Activated T-cell treated with anti-CD3 and anti-CD28 coated beads for 1 hour (primary cell): ENCODE measurements at regions not wholly inside any gene's neighbourhood (a gene's known extent, or its start where the extent isn't known, plus 50 kb on each side); places are given as distances from the start of the nearest gene placed in this dataset.
"Not testable (repeated sequence)": the region's sequence is repeated elsewhere in the genome, so short reads cannot be mapped to it uniquely, and the experiment has no call there.

ENCODE experiments used
- DNase-seq: peaks from one replicate; pipeline ENCODE4 v3.0.0-alpha.2; 2020; ENCODE audit warnings: low read depth

DNA sequence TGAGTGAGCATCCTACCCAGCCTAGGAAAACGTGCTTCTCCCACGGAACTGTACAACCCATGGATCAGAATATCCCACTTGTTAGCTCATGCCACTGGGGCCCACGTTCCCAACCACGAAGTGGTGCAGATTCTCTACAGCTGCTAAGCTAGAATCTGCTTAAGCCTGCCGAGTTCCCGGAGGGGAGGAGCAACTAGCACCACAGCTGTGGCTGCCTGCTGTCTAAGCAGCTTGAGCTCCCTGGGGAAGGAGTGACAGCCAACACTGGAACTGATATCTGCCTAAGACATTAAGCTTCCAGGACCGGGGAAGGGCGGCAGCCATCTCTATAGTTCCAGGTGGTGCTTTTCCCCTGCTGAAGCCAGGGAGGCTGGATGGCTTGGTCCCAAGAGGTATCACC is 334.7 kb upstream of the CHRM2 start:
- DNase-seq: no peak

DNA sequence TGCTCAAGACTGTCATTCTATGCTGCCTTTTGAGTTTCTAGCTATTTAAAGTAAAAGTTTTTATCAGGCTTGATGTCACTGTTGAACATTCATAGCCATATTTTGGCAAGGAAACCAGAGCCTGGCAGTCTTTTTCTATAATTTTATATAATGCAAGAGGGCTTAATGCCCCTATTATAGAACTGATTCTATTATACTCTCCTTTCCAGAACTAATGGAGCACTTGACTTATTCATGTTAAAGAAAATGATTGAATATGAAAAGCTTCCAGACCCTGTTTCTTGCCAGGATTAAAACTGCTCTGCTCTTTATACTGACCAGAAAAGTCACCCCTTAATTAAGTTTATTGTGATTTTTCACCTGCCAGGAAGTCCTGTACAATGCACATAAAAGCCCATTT is 337.6 kb upstream of the CHRM2 start:
- no peak for DNase-seq

DNA sequence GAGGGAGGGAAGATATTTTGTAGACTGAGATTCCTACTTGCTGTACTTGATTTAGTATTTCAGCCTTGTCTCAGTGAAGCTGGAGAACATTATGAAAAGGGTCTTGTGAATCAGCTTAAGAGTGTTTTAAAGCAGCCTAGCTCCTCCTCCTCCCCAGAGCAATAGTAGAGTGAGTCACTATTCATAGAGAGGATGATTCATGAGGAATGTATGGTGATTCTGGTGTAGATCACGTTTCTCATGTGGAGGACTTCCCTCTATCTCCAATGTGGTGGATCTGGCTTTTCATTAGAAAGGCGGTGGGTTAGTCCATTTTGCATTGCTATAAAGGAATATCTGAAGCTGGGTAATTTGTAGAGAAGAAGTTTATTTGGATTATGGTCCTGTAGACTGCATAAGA is 340.1 kb upstream of the CHRM2 start:
- no peak for DNase-seq

DNA sequence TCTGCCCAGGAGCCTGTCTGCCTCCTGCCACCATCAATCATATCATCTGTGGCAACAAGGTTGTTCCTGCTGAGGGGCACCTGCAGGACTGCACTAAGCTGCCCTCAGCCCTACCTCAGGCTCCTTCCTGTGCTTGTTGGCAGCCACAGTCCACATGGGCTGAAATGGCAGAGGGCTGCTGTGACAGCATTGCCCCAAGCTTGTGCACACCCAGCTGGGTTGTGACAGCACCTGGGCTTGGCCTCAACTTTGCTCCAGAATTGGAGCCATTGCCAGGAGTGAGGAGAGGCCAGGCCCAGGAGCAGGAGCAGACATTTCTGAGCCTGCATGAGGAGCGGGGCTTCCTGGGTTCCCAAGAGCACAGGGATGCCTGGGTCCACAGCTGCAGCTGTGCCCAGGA is 340.9 kb upstream of the CHRM2 start:
- no peak for DNase-seq

DNA sequence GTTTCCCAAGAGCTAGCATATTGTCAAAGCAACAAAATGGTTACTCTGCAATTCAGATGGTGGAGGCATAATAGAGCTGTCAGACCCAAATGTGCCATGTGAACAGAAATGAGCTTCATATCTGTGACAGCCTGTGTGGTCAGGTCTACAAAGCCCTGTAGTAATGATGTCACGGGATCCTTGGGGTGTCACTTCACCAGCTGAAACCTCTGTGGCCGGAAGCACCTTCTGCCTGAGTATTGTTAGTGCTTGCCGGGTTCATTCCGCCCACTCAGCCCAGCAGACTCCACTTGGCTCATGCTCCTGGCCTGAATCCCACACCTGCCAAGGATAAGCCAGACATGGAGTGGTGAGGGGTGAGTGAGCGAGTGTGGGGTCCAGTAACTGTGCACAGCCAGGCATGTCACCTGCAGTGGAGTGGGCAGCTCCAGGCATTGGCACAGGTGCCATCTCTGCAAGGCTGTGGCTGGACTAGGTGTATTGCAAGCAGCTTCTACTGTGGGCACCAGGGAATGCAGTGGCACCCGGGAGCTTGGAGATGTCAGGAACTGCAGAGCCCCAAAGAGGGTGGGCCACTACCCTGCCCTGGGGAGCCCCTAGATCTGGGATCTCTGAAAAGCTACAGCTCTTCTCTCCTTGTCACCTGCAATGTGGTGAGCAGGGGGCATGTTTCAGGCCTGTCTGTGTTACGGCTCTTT is 341.9 kb upstream of the CHRM2 start:
- no peak for DNase-seq

DNA sequence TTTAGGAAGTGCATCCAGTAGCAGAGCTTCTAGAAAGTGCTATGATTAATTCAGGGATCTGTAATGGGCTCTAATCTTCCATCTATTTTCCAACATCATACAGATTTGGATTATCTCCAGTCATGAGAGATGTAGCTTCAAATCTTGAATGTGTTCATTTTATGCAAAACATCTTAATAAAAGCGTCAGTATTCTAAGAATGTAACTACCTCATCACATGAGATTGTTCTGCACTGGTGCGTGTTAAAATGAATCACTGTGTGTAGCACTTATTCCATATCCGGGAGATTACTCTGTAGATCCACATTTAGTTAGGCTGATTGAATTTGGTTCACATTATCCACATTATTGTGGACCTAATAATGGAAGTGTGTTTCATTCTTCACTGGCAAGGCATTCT is 344.9 kb upstream of the CHRM2 start:
- no peak for DNase-seq

DNA sequence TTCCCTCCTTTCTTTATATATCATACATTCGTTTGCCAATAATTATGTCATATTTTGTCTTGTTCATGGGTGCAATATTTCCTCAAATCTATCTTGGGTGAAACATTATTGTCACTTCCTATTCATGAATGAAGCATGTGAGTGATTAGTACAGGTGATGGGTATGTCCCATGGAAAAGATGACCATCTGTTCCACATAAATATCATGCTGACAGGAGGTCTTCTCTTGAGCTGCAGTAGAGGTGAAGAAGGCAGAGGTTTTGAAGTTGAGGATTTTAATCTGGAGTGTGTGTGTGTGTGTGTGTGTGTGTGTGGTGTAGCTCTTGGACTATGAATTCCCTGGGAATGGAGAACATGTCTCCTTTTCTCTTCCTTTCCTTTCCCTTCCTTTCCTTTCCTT is 350.5 kb upstream of the CHRM2 start:
- no peak for DNase-seq

DNA sequence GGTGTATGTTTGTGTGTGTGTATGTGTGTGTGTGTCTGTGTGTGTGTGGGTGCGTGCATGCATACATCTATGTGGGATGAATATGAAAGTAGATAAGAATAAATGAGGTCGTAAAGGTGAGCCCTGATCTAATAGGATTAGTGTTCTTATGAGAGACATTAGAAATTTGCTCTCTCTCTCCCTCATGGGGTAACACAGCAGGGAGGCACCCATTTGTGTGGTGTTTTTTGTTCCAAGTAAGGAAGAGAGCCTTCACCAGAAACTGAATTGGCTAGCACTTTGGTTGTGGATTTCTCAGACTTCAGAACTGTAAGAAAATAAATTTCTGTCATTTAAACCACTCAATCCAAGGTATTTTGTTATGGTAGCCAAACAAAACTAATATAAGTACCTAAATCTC is 353.7 kb upstream of the CHRM2 start:
- DNase-seq: no peak

DNA sequence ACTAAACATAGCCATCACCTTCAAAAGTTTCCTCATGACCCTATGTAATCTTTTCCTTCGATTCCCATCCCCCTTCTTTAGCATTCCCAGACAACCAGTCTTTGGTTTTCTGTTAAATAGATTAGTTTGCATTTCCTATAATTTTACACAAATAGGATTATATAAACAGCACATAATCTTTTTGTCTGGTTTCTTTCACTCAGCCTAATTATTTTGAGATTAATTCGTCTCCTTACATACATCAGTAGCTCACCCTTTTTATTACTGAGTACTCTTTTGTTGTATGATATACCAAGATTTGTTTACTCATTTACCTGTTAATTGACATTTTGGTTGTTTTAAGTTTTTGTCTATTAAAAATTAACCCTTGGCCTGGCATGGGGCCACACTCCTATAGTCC is 354.7 kb upstream of the CHRM2 start:
- DNase-seq: no peak

DNA sequence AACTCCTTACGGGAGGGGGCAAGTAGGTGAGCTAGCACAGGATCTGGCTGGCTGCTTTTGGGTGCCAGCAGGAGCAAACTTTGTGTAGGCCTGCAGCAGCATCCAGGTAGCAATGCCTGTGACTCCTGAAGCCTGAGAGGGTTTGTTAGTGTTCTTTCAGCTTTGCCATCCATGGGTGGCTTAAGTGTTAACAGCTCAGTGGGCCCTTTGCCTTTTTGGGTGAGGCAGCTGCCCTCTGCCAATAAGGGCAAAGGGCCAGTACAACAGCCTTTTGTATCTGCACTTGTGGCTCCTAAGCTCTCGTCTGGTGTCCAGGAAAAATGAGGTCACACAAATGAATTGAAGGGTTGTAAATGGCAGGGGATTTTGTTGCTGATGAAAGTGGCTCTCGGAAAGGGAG is 359.0 kb upstream of the CHRM2 start:
- DNase-seq: no peak

DNA sequence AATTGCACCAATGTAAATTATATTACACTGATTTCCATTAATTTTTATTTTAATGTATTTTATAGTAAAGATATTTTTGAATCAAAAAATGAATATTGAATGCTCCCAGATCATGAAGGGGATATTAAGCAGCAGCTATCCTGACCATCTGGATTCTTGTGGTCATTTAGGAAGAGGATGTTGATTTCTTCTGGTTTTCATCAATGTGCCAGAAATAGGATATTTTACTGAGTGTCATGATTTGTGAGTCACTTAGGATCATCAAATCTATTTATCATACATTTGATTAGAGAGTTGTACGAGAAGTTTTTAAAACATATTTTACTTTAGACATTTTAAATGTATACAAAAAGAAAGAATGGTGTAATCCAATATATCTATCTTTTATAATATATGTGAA is 366.3 kb upstream of the CHRM2 start:
- DNase-seq: no peak

DNA sequence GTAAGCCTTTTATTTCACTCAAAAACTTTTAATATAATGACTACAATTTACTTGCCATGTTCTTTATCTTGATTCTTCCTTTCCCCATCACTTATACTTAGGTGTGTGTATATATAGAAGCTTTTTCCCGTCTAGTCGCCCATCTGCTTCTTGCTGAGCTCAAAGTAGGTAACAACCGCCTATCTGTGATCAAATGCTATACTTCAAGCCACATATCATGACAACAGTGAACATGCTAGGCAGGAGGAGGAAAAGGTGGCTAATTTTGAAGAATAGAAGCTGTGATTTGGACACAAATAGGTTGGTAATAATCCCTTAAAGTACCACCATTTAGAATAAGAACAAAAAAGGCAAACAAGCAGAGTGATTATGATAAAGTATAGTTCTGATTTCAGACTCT is 367.3 kb upstream of the CHRM2 start:
- DNase-seq: no peak

DNA sequence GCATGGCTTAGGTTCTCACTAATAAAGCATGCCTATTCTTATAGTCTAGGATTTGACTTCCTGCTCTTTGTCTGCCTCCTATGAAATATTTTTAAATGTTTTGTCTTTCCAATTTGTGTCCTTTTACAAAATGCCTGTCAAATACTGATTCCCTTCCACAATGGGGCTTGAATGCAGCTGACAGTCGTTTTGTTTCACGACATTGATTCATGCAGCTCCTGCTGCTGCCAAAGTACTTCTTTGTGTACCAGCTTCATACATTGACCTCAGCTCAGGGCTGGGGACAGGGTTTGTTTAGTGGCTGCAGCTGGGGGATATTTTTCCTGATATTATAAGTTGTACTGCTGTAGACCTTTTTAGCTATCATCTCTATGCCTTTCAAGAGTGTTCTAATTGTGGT is 371.9 kb upstream of the CHRM2 start:
- DNase-seq: no peak

DNA sequence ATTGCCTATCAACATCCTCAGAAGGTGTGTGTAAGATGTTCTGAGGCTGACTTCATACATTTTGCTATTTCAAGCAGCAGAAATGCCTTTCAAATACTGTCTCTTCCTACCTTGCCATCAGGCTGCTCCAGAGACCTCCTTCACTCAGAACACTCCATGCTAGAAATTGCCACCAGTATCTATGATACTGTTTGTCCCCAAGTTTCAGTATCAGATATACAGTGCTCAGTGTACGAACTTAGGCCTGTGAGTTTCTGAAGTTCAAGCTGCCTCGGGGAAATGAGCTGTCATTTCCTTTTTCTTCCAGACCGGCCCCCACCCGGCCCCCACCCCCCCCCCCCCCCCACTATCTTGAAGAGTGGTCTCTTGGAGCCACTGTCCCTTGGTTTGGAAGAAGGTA is 373.4 kb upstream of the CHRM2 start:
- no peak for DNase-seq

DNA sequence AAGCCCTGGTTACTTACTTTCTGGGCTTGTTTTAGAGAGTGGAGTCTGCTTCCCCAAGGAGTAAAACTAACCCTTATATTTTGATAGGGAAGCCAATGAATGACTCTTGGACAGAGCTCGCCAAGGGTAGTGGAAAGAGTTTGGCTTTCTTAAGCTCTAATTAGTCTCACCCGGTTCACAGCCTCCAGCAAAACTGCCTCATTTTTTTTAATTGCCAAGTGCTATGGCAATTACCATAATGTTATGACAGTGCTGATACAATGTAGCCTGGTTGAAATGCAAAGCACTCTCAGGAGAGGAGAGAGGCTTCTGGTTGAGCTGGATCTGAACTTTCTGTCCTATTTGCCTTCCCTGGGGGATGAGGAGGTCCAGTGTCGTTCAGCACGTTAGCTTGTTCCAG is 376.1 kb upstream of the CHRM2 start:
- no peak for DNase-seq

DNA sequence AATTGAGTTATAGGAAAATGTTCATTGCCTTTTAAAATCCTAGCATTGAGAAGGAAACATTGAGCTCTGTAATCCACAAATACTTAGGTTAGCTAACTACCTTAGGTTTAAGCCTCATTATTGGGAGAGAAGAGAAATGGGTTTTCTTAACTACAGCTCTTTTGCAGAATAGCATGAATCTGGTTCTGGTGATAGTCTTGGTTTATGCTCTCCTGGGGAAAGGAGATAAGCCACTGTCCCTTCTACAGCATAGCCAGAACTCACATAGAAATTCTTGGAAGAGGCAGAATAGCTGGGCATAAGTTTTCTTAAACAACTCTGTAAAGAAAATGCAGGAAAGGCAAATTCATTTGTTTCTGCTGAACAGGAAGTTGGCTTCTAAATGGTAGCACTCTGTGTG is 378.6 kb upstream of the CHRM2 start:
- DNase-seq: no peak

DNA sequence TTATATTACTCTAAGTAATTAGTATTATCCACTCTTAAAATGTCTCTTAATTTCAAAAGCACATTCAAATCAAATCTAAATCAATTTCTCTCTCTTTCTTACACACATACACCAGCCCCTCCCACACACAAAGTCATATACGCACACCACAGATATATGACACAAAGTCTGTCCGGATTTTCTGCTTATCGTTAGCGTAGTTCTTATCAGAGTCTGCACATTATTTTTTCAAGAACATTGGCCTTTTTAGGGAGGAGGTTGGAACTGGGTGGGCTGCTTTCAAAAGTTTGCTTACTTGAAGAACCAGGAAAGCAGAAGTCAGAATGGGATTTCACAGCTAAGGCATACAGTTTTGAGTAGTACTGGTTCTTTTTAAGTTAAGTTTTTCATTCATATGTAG is 387.6 kb upstream of the CHRM2 start:
- DNase-seq: no peak

DNA sequence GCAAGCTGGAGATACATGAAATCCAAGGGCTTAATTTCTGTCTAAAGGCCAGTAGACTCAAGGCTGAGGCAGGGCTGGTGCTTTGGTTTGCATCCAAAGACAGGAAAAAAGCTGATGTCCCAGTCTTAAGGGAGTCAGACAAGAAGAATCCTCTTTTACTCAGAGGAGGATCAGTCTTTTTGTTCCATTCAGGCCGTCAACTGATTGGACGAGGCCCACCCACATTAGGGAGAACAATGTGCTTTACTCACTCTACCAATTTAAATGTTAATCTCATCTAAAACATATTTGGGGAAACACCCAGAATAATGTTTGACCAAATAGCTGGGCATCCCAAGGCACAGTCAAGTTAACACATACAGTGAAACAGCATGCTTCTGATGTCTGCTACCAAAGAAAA is 388.5 kb upstream of the CHRM2 start:
- no peak for DNase-seq

DNA sequence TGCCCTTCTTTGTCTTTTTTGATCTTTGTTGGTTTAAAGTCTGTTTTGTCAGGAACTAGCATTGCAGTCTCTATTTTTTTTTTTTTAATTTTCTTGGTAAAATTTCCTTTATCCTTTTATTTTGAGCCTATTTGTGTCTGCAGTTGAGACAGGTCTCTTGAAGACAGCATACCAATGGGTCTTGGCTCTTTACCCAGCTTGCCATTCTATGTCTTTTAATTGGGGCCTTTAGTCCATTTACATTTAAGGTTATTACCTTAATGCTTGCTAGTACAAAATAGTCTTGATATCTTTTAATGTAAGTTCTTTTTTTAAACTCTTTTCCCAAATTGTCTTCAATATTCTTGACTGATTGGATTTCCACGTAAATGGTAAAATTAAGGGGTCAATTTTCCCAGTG is 398.3 kb upstream of the CHRM2 start:
- no peak for DNase-seq

DNA sequence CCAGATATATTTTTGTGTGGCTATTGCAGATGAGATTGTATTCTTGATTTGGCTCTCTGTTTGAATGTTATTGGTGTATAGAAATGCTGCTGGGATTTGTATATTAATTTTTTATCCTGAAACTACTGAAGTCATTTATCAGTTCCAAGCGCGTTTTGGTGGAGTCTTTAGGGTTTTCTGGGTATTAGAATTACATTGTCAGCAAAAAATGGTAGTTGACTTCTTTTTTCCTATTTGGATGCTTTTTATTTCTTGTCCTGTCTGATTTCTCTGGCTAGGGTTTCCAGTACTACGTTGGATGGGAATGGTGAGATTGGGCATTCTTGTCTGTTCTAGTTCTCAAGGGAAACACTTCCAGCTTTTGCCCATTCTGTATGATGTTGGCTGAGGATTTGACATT is 415.5 kb upstream of the CHRM2 start:
- no peak for DNase-seq

DNA sequence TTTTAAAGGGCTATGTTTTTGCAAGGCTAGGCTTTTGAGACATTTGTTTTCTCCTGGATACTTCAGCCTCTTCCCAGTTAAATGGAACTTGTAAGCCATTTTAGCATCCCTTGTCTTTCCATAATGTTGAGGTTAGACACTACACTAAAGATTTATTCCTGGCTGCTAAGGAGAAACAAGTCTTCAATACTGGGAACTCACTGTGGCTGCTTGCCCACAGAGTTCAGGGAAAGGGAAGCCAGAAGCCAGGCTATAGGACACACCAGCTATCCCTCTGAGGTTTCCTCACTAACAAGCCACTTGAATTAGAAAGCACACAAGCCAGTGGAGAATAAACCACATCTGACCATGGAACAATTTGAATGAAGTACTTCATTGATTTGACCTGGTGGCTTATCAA is 421.7 kb upstream of the CHRM2 start:
- DNase-seq: no peak

DNA sequence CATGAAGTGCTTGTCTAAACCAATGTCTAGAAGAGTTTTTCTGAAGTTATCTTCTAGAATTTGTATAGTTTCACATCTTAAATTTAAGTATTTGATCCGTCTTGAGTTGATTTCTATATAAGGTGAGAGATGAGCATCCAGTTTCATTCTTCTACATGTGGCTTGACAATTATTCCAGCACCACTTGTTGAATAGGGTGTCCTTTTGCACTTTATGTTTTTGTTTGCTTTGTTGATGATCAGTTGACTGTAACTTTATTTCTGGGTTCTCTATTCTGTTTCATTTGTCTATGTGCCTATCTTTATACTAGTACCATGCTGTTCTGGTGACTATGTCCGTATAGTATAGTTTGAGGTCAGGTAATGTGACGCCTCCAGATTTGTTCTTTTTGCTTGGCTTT is 426.6 kb upstream of the CHRM2 start:
- no peak for DNase-seq

DNA sequence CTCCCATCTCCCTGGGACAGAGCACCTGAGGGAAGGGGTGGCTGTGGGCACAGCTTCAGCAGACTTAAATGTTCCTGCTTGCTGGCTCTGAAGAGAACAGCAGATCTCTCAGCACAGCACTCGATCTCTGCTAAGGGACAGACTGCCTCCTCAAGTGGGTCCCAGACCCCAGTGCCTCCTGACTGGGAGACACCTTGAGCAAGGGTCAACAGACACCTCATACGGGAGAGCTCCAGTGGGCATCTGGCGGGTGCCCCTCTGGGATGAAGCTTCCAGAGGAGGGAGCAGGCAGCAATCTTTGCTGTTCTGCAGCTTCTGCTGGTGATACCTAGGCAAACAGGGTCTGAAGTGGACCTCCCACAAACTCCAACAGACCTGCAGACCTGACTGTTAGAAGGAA is 436.7 kb upstream of the CHRM2 start:
- DNase-seq: not testable (repeated sequence)

DNA sequence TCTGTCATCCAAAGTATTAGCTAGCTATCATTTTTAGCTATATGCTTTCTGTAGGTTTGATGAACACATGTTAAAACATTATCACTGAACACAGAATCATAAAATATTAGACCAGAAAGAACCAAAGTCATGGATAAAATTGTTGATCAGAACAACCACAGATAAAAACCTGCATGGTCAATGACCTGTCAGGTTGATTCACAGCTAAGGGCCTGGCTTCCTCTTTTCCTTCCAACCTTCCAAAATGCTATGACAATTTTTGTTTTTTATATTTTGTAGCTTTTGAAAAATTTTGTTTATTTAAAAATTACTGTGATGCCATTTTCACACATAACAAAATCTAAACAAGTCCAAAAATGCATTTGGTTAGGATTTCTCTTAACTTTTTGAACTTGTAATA is 444.4 kb upstream of the CHRM2 start:
- DNase-seq: no peak

DNA sequence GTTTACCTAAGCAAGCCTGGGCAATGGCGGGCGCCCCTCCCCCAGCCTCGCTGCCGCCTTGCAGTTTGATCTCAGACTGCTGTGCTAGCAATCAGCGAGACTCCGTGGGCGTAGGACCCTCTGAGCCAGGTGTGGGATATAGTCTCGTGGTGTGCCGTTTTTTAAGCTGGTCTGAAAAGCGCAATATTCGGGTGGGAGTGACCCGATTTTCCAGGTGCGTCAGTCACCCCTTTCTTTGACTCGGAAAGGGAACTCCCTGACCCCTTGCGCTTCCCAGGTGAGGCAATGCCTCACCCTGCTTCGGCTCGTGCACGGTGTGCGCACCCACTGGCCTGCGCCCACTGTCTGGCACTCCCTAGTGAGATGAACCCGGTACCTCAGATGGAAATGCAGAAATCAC is 442.6 kb upstream of the MTPN start:
- not testable (repeated sequence) for DNase-seq
